GM19035 (cell line): ENCODE measurements at regions not wholly inside any gene's neighbourhood (a gene's known extent, or its start where the extent isn't known, plus 50 kb on each side); places are given as distances from the start of the nearest gene placed in this dataset.

Source experiments
- ATAC-seq: cut with Tn5 transposase; IDR thresholded peaks from one replicate; pipeline ENCODE4 v1.9.1; 2021; ENCODE audit not compliant: unreplicated experiment

DNA sequence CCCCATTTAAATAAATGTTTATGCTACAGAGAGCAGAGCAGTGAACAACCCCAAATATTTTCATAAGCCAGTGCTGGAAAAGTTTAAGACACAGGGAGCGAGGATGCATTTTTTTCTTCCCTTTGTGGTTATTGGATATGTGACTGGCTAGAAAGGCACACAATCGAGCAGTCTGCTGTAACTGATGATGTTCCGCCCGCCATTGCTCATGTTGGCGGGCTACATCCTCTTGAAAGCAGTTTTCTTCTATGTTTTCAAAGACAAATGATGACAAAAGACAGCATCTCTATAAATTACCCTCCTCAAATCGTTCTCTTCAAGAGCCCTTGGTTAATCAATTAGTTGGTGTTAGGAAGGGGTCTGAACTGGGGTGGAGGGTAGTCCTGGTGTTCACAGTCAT lies 269.8 kb downstream of the SKAP2 start:
- ATAC-seq, result no peak

DNA sequence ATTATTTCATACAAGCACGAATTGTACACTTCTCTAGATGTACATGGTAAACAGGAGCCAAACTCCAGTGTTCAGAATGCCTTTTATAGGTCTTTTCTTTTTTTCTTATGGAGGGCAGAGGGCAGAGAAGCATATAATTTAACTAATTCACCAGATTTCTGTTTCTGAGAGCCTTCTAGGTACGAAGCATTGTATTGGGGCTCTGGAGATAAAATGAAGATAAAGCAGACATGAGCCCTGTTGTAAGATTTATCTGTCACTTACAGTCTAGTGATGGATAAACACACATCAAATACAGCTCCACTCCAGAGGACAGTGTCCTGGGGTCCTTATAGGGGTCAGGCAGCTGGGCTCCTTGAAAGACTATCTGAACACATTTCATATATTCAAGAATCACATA lies 265.5 kb downstream of the SKAP2 start:
- ATAC-seq, result no peak

DNA sequence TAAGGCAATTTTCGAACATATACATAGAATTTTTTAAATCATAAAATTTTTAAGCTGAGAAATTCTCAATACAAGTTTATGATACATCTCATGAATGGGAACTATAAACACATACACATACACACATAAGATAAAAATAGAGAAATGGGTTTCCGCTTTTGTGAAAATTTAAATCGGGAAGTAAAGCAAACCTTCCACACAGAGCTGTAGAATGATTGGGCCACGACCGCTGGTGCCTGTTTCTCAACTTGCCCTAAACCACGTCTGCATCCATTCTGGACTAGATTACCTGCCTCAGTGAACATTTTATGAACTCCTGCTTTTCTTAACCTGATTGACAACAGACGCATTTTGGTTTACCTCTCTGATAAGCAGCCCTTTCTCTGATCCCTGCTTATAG lies 264.4 kb downstream of the SKAP2 start:
- ATAC-seq, result no peak

GRCh38 chr7:26600411-26600810 lies 264.0 kb downstream of the SKAP2 start:
- no peak for ATAC-seq

DNA sequence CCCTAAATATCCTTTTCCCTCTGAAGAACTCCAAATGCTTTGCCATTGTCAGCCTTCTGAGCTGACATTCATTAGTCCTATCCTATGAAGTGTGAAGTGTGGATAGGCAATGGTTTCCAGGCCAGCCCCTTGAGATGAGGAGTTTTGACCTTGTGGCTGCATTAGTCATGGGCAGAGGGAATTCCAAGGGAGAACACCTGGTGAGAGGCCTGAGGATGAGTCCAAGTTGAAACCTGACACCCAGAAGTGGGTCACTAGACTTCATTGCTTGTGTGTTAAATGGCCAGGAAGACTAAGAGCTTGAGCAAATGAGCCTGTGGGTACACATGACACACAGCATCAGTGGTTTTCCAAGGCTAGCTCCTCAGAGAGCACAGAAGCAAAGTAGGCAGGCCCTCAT lies 260.8 kb downstream of the SKAP2 start:
- ATAC-seq, result no peak

- no peak for ATAC-seq
Observed at GRCh38 chr7:26608402-26608801, 256.0 kb downstream of the SKAP2 start.

GRCh38 chr7:26609082-26609481 lies 255.3 kb downstream of the SKAP2 start:
- ATAC-seq, result no peak

- ATAC-seq, result no peak
Observed at GRCh38 chr7:26609532-26609931, 254.9 kb downstream of the SKAP2 start.

- no peak for ATAC-seq
Observed at GRCh38 chr7:26612742-26613141, 251.6 kb downstream of the SKAP2 start.

GRCh38 chr7:26614503-26614902 lies 249.9 kb downstream of the SKAP2 start:
- no peak for ATAC-seq

GRCh38 chr7:26616235-26616634 lies 248.2 kb downstream of the SKAP2 start:
- no peak for ATAC-seq

DNA sequence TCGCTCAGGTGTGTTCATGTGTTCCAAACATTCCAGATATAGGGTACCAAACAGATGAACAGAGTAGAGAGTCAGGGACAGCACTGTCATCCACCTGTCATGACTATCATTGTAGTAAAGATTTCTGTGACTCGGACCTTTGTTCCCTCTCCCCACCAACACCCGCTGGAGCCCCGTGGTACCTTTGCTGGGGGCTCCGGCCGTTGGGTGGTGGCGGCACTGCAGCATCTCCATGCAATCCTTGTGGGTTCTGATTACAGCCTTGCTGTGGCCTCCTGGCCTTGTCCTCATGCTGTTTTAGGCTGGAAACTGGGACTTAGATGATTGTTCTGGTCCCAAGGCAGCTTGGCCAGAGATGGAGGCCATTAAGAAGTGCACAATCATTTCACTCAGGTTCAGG lies 247.3 kb downstream of the SKAP2 start:
- ATAC-seq, result no peak
